DOHH2 (cell line): ENCODE measurements at regions not wholly inside any gene's neighbourhood (a gene's known extent, or its start where the extent isn't known, plus 50 kb on each side); places are given as distances from the start of the nearest gene placed in this dataset.

Experiments
- H3F3A ChIP-seq: fragments of 200-600 bp; sonication (generic), shearing (Covaris generic); 2 replicates; pipeline ENCODE4 v1.6.0; 2016; ENCODE audit warnings: antibody characterized with exemption, mild to moderate bottlenecking; ENCODE audit not compliant: control insufficient read depth, insufficient read depth
- H3K27ac ChIP-seq: fragments of 200-600 bp; sonication (generic); 2 replicates; pipeline ENCODE4 v1.5.1; 2014; ENCODE audit warnings: low read depth, mild to moderate bottlenecking, low read length, moderate library complexity
- H3K27me3 ChIP-seq: fragments of 200-600 bp; sonication (generic); 2 replicates; pipeline ENCODE4 v1.6.1; 2014; ENCODE audit warnings: mild to moderate bottlenecking, low read length, mixed read lengths; ENCODE audit not compliant: control insufficient read depth
- H3K36me3 ChIP-seq: fragments of 200-600 bp; sonication (generic); 2 replicates; pipeline ENCODE4 v1.6.1; 2014; ENCODE audit warnings: mild to moderate bottlenecking, low read length, moderate library complexity, mixed read lengths; ENCODE audit not compliant: control insufficient read depth
- H3K4me1 ChIP-seq: fragments of 200-600 bp; sonication (generic); 2 replicates; pipeline ENCODE4 v1.6.1; 2014; ENCODE audit warnings: mild to moderate bottlenecking, low read length, mixed read lengths; ENCODE audit not compliant: control insufficient read depth
- H3K4me2 ChIP-seq: fragments of 200-600 bp; sonication (generic); 2 replicates; pipeline ENCODE4 v1.6.0; 2014; ENCODE audit warnings: mild to moderate bottlenecking, low read length, moderate library complexity
- H3K4me3 ChIP-seq: fragments of 200-600 bp; sonication (generic); 2 replicates; pipeline ENCODE4 v1.5.1; 2014; ENCODE audit warnings: mild to moderate bottlenecking, low read length, mixed read lengths
- H3K79me2 ChIP-seq: fragments of 200-600 bp; sonication (generic); 2 replicates; pipeline ENCODE4 v1.6.1; 2014; ENCODE audit warnings: mild to moderate bottlenecking, low read length, mixed read lengths; ENCODE audit not compliant: control insufficient read depth
- H3K9me2 ChIP-seq: fragments of 200-600 bp; sonication (generic); replicated peaks from 2 replicates; pipeline ENCODE4 v1.6.1; 2014; ENCODE audit warnings: mild to moderate bottlenecking, low read length, mixed read lengths; ENCODE audit not compliant: control insufficient read depth
- H3K9me3 ChIP-seq: fragments of 200-600 bp; sonication (generic); 2 replicates; pipeline ENCODE4 v1.6.1; 2014; ENCODE audit warnings: antibody characterized with exemption, low read length, mixed read lengths; ENCODE audit not compliant: control insufficient read depth, insufficient read depth
- H4K20me1 ChIP-seq: fragments of 200-600 bp; sonication (generic); 2 replicates; pipeline ENCODE4 v1.6.0; 2014; ENCODE audit warnings: low read depth, mild to moderate bottlenecking, antibody characterized with exemption, low read length, moderate library complexity; ENCODE audit not compliant: control insufficient read depth, insufficient read depth
- CTCF ChIP-seq: fragments of 200-600 bp; sonication (generic); IDR thresholded peaks from one replicate; pipeline ENCODE4 v1.5.1; 2014; ENCODE audit warnings: antibody characterized with exemption, mild to moderate bottlenecking, low read depth, low read length; ENCODE audit not compliant: poor library complexity, severe bottlenecking
- EZH2phosphoT487 ChIP-seq: fragments of 200-600 bp; sonication (generic); IDR thresholded peaks from 2 replicates; pipeline ENCODE4 v1.6.1; 2017; ENCODE audit warnings: borderline replicate concordance, mild to moderate bottlenecking, antibody characterized with exemption, low read length, moderate library complexity, mixed read lengths

GRCh38 chr6:99768166-99768565 is 161.5 kb downstream of the PRDM13 start:
- Histone ChIP-seq H3K4me1 (no peaks in the 10 kb centered on the region), H3K9me2 (no peaks in the 10 kb centered on the region), H3K9me3 (no peaks in the 10 kb centered on the region), H3K27me3 (no peaks in the 10 kb centered on the region), H3K4me2 (no peak overlapping the region), H4K20me1 (no peaks in the 10 kb centered on the region), H3K4me3 (no peak overlapping the region), H3K27ac (no peak overlapping the region), H3K36me3 (no peaks in the 10 kb centered on the region), H3F3A (no peaks in the 10 kb centered on the region), H3K79me2 (no peaks in the 10 kb centered on the region)
- TF ChIP-seq EZH2phosphoT487 (no peak), CTCF (no peak)

- no peak for TF ChIP-seq CTCF
- no peak for TF ChIP-seq EZH2phosphoT487
- H3K36me3 ChIP-seq: no peaks in the 10 kb centered on the region
- no peaks in the 10 kb centered on the region for H3K4me1 ChIP-seq
- no peak overlapping the region for H3K27ac ChIP-seq
- H3F3A ChIP-seq: no peaks in the 10 kb centered on the region
- no peaks in the 10 kb centered on the region for H3K79me2 ChIP-seq
- H3K9me3 ChIP-seq: no peaks in the 10 kb centered on the region
- no peak overlapping the region for H3K4me2 ChIP-seq
- no peak overlapping the region for H3K4me3 ChIP-seq
- H4K20me1 ChIP-seq: no peaks in the 10 kb centered on the region
- 0 out of 2 replicates have a peak, but pooled peaks cover 2% of the 10 kb centered on the region for H3K27me3 ChIP-seq
- no peaks in the 10 kb centered on the region for H3K9me2 ChIP-seq
Measured at GRCh38 chr6:99779631-99780555, 173.3 kb downstream of the PRDM13 start.

GRCh38 chr6:99780556-99780885 is 173.9 kb downstream of the PRDM13 start:
- Histone ChIP-seq H3K27me3 (no peaks in the 10 kb centered on the region), H3K36me3 (no peaks in the 10 kb centered on the region), H3K79me2 (no peaks in the 10 kb centered on the region), H4K20me1 (no peaks in the 10 kb centered on the region), H3K4me2 (no peak overlapping the region), H3K9me3 (no peaks in the 10 kb centered on the region), H3K27ac (no peak overlapping the region), H3F3A (no peaks in the 10 kb centered on the region), H3K9me2 (no peaks in the 10 kb centered on the region), H3K4me1 (no peaks in the 10 kb centered on the region), H3K4me3 (no peak overlapping the region)
- TF ChIP-seq CTCF (no peak), EZH2phosphoT487 (no peak)
